ENCODE measurements at regions not wholly inside any gene's neighbourhood (a gene's known extent, or its start where the extent isn't known, plus 50 kb on each side); places are given as distances from the start of the nearest gene placed in this dataset.

- Histone ChIP-seq H4K8ac (replicated peaks; ENCODE audit: insufficient read length, low read depth, low read length) (no peak overlapping the region), H3K4ac (ENCODE audit: low read depth, low read length) (no peak overlapping the region), H3K79me1 (ENCODE audit: insufficient read depth, low read depth, low read length, poor library complexity, severe bottlenecking) (no peaks in the 10 kb centered on the region), H2AFZ (ENCODE audit: low read length) (no peak overlapping the region), H2BK12ac (ENCODE audit: insufficient read length, low read depth, low read length) (no peak overlapping the region), H3K56ac (ENCODE audit: insufficient read length, low read depth, low read length) (no peak overlapping the region), H2BK15ac (ENCODE audit: low read depth, low read length) (no peak overlapping the region), H4K5ac (ENCODE audit: insufficient read length, low read depth, low read length) (no peak overlapping the region), H3K23ac (ENCODE audit: insufficient read length, low read depth, low read length) (no peak overlapping the region), H2BK5ac (ENCODE audit: insufficient read length, low read length) (no peak overlapping the region), H4K91ac (ENCODE audit: insufficient read length, low read depth, low read length) (no peak overlapping the region), H3K23me2 (ENCODE audit: insufficient read length, low read depth, low read length, poor library complexity, severe bottlenecking) (no peaks in the 10 kb centered on the region), H3K18ac (ENCODE audit: insufficient read length, low read depth, low read length) (no peak overlapping the region), H3K4me2 (ENCODE audit: insufficient read depth, insufficient read length, low read length) (no peak overlapping the region), H4K20me1 (ENCODE audit: control insufficient read depth, insufficient read depth, insufficient read length) (no peaks in the 10 kb centered on the region), H3K27ac (ENCODE audit: insufficient read length, low read depth, low read length) (no peak overlapping the region), H2BK20ac (ENCODE audit: low read depth, low read length, poor library complexity, severe bottlenecking) (no peak overlapping the region), H3K9ac (ENCODE audit: extremely low read depth, insufficient read length, low read length) (no peak overlapping the region), H3K4me1 (ENCODE audit: insufficient read depth, low read length) (no peaks in the 10 kb centered on the region), H3K9me3 (ENCODE audit: control insufficient read depth, low read depth, low read length) (no peaks in the 10 kb centered on the region), H2AK5ac (ENCODE audit: insufficient read length, low read length) (no peak overlapping the region), H2BK120ac (ENCODE audit: low read depth, low read length, poor library complexity, severe bottlenecking) (no peak overlapping the region), H3K27me3 (ENCODE audit: insufficient read depth, low read length) (no peaks in the 10 kb centered on the region), H3K14ac (ENCODE audit: insufficient read depth, low read length) (no peak overlapping the region), H3K79me2 (ENCODE audit: insufficient read depth, low read length) (no peaks in the 10 kb centered on the region), H3T11ph (ENCODE audit: low read length) (no peak overlapping the region)
- TF ChIP-seq CTCF (conservative IDR thresholded peaks at IDR 0.05) = no peak
- no peak overlapping the region for H3K27ac Mint-ChIP-seq
- WGBS (ENCODE audit: extremely low coverage, insufficient read length, low lambda C conversion rate) = no CpG with 5 or more reads among the region's 3 CpGs
- no peak overlapping the region for H3K4me3 Mint-ChIP-seq
- no peak for DNase-seq
- H3K4me1 Mint-ChIP-seq = no peaks in the 10 kb centered on the region
- no peaks in the 10 kb centered on the region for H3K36me3 Mint-ChIP-seq (ENCODE audit: insufficient read depth in 1 of 3, low read depth in 3 of 3)
- H3K9me3 Mint-ChIP-seq = no peaks in the 10 kb centered on the region; a peak in 1 of 5 replicates
- no peaks in the 10 kb centered on the region; the same call in 1 of the 2 replicates for H3K27me3 Mint-ChIP-seq (ENCODE audit: low read depth)
Observed at GRCh38 chr11:80441821-80442220, 1001.0 kb upstream of the TENM4 start.

Data from H9 (cell line).